ENCODE measurements at regions not wholly inside any gene's neighbourhood (a gene's known extent, or its start where the extent isn't known, plus 50 kb on each side); places are given as distances from the start of the nearest gene placed in this dataset.

DNA sequence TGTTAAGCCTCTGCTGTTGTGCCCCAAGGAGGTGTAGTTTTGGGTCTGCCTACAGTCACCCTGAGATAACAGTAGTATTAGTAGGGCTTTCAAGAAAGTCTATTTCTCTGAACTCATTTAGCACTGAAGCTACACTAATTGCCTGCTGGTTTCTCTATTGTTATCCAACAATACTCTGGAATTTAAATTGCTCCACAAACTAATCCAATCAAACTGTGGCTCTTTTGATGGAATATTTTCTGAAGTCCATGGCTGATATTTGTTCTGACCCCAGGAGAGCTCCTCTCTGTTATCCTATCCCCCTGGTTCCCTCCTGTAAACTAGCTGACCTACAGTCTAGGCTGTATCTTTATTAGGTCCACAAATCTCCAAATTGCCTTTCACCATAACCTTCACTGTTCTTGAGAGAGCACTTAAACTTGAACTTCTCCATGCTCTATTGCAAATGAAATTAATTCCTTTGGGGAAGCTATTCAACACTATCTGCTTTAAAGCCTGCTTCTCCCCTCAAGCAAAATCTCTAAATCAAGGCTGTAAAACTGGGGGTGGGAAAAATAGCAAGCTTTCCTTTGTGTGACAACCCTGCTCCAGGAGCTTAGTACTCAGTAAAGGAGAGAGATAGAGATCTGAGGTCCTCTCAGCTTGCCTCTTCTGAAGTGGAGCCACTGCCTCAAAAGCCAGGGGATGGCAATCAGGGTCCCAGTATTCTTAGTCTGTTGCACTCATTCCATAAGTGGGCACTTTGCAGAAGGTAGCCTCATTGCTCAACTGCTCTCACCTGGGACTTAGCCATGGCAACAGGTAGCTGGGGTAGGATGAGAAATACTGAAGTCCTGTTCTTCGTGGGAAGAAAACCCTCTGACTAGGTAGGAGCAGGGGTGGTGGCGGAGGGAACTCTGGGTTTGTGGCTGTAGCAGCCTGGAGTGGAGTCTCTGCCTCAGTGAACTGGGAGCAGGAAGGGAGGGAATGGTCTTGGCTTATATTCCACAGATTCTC, 110.9 kb downstream of the MACIR start:
- H3K27ac ChIP-seq: no peak overlapping the region
- TF ChIP-seq, protein P1, sequence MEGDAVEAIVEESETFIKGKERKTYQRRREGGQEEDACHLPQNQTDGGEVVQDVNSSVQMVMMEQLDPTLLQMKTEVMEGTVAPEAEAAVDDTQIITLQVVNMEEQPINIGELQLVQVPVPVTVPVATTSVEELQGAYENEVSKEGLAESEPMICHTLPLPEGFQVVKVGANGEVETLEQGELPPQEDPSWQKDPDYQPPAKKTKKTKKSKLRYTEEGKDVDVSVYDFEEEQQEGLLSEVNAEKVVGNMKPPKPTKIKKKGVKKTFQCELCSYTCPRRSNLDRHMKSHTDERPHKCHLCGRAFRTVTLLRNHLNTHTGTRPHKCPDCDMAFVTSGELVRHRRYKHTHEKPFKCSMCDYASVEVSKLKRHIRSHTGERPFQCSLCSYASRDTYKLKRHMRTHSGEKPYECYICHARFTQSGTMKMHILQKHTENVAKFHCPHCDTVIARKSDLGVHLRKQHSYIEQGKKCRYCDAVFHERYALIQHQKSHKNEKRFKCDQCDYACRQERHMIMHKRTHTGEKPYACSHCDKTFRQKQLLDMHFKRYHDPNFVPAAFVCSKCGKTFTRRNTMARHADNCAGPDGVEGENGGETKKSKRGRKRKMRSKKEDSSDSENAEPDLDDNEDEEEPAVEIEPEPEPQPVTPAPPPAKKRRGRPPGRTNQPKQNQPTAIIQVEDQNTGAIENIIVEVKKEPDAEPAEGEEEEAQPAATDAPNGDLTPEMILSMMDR (conservative IDR thresholded peaks at IDR 0.05): no peak

DNA sequence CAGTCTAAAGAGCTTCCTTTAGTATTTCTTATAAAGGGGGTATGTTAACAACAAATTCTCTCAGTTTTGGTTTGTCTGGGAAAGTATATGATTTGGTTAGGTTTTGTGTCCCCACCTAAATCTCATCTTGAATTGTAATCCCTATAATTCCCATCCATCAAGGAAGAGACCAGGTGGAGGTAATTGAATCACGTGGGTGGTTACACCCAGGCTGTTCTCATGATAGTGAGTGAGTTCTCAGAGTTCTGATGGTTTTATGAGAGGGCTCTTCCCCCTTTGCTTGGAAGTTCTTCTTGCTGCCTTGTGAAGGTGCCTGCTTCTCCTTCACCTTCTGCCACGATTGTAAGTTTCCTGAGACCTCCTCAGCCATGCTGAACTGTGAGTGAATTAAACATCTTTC, 109.1 kb downstream of the MACIR start:
- H3K27ac ChIP-seq: no peak overlapping the region
- TF ChIP-seq, protein P1 (conservative IDR thresholded peaks at IDR 0.05): no peak

DNA sequence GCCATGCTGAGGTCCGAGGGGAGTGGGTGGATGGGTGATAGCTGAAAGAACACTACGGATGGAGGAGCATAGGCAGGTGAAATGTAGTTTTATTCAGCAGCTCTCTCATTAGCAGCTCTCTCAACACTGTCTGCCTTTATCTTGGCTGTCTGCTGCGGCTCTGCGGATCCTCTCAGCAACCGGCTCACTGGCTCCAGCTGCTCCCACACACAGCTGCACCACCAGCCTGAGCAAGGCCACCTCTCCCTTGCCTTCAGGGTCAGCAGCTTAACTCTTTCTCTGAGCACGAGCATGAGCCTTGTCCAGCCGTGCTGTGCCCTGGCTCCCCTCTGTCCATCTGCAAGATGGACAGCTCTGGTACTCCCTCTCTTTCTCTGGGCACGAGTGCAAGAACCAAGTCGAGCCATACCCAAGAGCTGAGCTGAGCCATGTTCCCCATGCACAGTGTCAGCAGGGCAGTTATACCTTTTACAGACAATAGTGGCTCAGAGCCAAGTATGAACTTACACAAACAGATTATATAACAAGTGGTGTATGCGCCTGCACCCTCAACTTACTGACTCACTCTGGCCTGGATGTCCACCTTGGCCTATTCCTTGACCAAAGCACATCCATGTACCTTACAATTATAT, 108.5 kb downstream of the MACIR start:
- TF ChIP-seq, protein P1 (conservative IDR thresholded peaks at IDR 0.05): no peak
- no peak overlapping the region for H3K27ac ChIP-seq

- TF ChIP-seq, protein P1 (conservative IDR thresholded peaks at IDR 0.05): no peak
- no peak overlapping the region for H3K27ac ChIP-seq
Measured at GRCh38 chr5:103364074-103364473, 105.5 kb downstream of the MACIR start.

DNA sequence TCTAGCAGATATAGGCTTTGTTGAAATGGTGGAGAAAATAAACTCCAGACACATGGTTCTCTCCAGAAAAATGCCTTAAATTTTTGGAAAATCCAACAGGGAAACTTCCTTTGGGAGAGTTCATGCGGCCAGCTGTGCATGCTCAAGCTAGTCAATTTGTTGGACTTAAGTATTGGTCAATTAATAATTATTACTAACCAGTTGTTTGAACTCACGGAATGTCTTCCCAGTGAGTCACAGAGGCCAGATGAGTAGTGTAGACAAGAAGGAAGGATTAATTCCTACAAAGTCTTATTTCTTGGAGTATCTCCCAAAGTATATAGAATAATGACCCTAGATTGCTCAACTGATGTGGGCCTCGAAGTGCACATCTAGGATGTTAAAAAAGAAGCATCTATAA, 103.6 kb downstream of the MACIR start:
- TF ChIP-seq, protein P1 (conservative IDR thresholded peaks at IDR 0.05): no peak
- H3K27ac ChIP-seq: no peak overlapping the region

DNA sequence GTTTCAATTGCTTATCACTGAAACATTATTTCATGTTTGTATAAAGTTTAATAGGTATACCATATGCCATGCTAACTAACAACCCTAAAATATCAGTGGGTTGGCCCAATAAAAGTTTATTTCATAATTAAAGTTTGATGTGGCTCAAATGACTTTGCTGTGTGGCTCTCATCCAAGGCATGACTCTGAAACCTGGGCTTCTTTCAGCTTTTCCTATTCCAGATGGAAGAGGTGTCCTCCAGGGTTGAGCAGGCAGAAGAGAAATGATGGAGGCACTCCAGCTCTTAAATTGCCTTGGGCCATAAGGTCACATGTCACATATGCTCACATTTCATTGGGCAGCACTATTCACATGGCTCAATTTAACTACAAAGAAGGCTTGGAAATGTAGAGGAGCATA, 101.9 kb downstream of the MACIR start:
- peak overlapping the region; percentile 50 for H3K27ac ChIP-seq
- TF ChIP-seq, protein P1 (conservative IDR thresholded peaks at IDR 0.05): no peak

DNA sequence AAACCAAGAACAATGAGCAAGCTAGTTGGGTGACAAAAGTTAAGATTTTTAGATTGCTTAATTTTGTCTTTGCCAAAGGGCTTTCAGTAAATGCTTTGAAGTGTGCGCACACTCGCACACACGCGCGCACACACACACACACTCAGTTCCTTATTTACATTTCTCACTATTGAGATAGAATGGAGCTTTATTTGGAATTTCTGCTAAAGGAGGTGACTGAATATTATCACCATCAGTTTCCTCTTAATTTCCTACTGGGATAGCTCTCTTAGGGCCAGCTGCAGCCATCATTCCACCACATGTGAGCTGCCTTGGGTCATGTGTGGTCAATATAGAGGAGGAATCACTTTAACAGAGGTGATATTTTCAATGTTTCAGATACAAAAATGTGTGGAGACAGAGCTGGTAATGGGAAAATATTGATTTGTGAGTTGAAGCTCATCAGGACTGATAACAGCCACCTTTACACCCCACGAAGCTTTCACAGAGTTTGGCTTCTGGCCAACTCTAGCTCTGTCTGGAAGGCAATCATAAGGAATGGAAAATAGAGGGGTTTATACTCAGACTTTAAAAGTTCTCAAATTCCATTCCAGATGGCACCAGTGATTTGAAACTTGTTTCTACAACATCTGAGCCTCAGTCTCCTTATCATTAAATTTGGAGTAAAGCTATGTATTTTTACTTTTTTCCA, 99.9 kb downstream of the MACIR start:
- TF ChIP-seq, protein P1 (conservative IDR thresholded peaks at IDR 0.05): no peak

More for the DNA sequence above, 99.9 kb downstream of the MACIR start:
- H3K27ac ChIP-seq: 0 out of 2 replicates have a peak overlapping the region, but pooled peaks have one; percentile 1
